ENCODE measurements at regions not wholly inside any gene's neighbourhood (a gene's known extent, or its start where the extent isn't known, plus 50 kb on each side); places are given as distances from the start of the nearest gene placed in this dataset.

DNA sequence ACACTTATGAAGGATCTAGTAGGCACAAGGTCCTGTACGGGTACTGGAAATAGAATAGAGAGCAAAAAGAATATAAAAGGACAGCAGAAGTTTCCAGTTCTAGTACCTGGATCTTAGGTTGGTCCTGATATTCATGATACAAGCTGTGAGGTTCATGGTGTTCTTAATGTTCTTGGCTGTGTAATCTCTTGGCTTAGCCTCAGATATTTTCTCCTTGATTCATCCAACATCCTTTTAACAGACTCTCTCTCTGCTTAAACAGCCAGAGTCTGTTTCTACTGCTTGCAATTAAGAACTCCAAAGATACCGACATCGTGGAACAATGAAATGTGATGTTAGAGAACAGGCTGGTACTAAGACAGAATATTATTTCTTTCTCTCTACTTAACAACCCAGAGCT, 49.9 kb downstream of the CNTN3 start:
- DNase-seq, result no peak

DNA sequence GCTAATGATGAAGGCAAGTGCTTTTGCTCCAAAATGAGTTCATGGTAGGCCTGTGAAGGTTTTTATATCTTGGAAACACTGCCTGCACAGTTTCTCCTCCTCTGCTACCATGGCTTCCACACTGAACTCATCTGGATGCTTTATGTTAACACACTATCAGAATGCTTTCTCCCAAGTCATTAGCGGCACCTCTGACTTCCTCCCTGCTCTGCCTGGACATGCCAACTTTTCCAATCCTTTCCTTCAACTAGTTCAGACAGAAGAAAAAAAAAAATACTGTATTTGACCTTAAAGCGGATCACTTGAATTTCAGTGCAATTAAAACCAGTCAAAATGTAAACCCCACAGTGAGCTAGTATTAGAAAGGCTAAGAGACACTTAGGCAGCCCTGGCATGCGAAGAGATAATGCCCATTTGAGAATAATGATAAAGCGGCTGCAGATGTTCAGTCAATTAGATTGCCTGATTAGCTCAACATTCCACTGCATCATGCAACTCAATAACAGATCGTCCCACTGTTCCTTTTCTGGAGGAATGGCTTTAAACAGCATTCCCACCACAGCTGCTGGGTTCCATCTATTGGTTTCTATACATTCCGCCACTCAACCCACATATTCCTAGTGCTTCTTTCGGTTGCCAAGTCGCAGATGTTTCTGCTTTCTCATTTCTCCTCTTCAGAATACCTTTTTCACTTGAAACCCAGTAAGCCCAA, 51.7 kb downstream of the CNTN3 start:
- DNase-seq, result no peak

DNA sequence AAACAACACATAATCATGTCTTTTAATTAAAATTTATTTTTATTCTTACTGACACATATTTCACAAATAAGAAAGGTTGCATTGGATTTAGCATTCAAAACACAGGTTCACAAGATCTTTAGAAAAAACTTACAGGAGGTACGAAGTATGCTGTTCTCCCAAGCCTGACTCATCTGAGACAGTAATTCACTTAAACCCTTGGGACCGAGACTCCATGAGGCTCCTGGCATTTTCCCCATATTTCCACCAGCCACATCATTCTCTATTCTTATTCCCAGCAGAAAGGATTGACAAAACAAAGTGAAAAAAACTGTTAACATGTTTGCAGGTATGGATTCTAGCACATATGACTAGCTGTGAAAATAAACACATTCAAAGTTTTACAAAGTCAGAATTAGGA, 52.6 kb downstream of the CNTN3 start:
- DNase-seq, result no peak

DNA sequence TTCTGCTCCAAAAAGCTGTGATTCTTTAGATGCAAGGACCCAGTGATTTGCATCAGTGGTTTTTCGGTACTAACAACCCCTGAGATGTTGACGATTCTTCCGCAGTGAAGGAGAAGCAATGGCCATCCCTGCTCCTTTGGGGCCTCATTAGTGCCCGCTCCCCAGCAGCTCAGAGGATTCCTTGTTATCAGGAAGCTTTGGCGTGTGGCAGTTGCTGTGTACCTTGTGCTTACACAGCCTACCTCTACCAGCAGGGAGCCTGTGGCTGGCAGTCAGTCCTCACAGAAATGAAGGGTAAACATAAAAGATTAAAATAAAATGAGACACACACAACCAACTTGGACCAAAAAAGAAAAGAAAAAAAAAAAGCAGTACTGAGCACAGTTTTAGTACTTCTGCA, 55.2 kb downstream of the CNTN3 start:
- no peak for DNase-seq

DNA sequence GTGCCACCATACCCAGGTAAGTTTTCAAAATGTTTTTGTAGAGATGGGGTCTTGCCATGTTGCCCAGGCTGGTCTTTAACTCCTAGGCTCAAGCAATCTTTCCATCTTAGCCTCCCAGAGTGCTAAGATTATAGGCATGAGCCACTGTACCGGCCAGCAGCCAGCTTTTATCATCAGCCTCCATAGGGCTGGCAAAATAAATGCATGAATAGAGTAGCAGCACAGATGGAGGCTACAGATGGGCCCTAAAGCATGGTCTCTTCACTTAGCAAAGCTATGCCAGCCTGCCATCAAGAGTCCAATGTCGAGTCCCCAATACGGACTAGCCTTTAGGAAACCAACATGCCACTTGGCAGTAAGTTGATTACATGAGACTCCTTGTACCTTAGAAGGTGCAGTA, 63.8 kb downstream of the CNTN3 start:
- DNase-seq, result no peak

DNA sequence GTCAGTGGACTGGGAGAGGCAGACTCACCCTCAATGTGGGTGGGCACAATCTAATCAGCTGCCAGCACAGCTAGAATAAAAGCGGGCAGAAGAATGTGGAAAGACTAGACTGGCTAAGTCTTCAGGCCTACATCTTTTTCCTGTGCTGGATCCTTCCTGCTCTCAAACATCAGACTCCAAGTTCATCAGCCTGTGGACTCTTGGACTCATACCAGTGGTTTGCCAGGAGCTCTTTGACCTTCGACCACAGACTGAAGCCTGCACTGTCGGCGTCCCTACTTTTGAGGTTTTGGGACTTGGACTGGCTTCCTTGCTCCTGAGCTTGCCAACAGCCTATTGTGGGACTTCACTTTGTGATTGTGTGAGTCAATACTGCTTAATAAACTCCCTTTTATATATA, 68.0 kb downstream of the CNTN3 start:
- no peak for DNase-seq

DNA sequence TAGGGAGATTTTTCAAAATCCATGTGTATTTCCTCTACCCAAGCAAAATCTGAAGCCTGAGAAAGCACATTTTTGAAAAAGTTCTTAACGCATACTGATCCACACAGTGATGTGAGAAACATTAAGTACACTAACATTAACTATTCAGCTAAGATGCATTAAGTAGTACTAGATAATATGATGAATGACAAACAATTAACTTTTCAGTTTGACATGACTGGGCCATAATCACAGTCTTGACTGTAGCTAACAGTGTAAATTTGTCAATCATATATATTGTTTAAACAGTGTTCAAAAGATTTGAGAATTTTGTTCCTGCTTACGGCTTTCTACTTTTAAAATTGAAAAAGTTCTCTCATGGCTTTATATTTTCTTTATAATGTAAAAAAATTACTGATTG, 72.0 kb downstream of the CNTN3 start:
- no peak for DNase-seq

DNA sequence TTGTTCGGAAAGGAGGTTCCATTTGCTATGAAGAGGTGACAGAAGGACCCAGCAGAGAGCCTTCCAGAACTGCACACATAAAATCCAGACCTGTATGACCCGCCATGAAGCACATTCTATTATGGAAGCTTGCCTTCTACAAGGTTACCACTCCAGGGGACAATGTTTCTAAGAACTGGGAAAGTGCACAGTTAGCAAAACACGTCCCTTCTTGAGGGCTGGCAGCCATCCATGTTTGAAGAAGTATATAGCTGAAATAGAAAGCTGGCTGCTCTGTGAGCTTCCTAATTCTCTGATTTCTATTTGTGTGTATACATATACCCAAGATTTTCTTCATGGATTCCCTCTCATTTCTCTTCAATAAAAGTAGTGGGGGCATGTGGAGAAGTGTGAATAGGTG, 74.6 kb downstream of the CNTN3 start:
- no peak for DNase-seq

DNA sequence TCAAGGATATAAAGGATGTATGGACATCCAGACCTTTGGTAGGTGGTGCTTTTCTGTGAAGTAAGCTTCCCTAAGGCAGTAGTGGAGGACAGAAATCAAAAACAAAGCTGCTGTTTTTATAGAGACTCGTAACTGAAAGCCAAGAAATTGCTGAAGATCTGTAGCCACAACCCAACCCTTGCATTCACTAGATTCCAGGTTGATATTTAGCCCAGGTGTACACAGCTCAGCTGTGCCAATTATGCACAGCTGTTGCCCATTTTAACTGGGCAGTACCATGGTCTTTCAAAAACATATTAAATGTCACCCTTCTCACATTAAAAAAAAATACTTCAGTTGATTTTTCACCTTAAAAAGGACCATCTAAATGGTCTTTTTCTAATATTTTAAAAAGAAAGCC, 75.8 kb downstream of the CNTN3 start:
- no peak for DNase-seq

DNA sequence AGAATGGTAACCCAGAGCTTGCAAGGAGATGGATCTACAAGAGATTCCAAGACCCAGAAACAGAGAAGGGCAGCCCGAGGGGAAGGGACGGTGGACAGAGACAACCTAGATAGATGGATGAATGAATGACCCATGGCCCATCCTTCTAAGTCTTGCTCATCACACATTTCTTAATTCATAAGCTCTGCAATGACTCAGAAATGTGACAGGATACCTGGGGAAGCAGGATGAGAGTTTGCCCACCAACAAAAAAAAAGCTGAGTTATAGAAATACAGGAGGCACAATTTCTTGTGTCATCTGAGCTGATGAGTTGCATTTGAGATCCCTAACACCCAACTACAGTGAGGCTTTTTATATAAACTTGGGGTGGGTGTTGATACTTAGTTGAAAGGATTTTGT, 76.6 kb downstream of the CNTN3 start:
- no peak for DNase-seq

DNA sequence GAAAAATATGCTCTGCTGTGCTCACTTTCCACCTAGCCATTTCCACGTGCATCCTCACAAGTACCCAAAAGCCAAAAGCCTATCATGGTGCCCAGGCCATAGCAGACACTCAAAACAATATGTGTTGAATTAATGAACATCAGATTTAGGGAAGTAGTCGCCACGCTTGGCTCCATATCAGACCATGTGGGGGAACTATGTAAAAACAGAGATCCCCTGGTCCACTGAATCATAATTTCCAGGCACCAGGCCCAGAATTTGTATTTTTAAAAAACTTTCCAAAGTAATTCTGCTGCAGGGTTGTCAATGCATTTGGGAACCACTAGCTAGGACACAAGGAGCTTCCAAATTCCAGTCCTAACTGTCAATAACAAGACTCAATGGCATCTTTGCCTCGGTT, 77.3 kb downstream of the CNTN3 start:
- no peak for DNase-seq

DNA sequence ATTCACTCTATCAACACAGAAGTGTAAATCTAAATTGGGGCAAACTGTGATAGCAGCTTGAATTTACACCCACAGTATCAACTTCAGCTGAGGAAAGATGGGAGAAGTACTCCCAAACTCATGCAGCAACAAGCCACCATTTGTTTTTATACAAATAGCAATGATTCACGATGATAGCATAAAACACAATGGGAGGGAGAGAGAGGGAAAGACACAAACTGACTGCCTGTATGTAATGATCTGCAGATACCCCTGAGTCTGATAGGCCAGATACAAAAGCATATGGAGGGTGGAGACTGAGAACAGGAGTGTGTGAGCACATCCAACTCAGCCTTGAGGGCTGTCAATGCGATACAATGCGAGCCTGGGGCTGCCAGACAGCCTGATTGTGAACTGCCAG, 79.2 kb downstream of the CNTN3 start:
- no peak for DNase-seq

DNA sequence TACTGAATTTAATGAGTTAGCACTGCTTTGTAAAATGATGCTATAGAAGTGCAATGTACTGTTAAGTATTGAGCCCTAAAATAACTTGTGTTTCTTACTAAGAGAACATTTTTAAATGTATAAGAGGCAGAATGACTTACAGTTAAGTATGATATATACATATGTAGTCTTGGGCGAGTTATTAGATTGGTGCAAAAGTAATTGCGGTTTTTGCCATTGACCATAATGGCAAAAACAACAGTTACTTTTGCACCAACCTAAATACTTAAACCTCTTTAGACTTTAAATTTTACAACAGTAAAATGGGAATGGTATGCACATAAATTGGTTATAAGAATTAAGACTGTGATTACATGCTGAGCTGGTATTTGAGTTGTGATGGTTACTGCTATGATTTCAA, 79.8 kb downstream of the CNTN3 start:
- DNase-seq, result no peak

DNA sequence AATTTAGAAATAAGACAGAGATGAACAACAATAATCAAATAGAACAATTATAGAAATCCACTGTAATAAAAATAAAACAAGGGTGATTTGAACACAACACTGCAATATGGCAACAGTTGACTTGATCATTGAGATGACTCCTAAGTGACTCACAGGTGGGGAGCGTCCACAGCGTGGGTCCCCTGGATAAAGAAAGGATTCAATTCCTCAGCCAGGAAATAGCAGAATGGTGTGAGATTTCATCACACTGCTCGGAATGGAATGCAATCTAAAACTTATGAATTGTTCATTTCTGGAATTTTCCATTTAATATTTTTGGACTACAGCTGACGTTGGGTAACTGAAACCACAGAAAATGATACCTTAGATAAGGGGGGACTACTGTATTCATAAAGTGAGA, 82.0 kb downstream of the CNTN3 start:
- DNase-seq, result peak; percentile 11

DNA sequence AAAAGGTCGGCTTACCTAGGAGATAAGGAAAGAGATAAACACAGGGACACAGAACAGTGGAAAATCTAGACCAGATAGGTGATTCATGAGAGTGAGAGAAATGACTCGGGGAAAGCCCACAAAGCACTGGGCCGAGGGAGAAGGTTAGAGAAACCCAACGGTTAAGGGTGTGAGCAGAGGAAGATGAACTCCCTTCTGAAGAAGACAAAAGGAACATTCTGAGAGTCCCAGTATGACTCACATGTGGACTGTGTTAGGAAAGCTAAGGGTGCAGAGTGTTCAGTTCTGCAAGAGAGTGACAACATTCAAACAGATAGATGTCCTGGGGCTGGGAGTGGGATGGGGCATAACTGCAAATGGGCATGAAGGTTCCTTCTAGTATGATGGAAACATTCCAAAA, 83.0 kb downstream of the CNTN3 start:
- no peak for DNase-seq

DNA sequence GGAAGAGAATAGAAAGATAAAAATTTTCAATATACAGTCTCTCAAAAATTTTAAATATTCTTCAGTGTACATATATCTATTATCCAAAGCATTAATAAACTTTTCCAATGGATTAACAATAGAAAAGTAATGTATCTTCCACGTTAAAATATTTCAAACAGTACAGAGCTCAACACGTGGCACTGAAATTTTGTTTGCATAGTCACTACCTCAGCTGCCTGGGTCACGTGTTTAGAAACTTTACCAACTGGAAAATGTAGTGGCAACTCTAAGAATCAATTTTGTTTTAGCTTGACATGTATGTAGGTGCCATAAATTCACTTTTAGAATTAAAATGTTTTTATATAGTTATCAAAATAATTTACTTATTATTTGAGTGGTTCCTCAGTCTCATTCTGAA, 85.3 kb downstream of the CNTN3 start:
- DNase-seq, result no peak

DNA sequence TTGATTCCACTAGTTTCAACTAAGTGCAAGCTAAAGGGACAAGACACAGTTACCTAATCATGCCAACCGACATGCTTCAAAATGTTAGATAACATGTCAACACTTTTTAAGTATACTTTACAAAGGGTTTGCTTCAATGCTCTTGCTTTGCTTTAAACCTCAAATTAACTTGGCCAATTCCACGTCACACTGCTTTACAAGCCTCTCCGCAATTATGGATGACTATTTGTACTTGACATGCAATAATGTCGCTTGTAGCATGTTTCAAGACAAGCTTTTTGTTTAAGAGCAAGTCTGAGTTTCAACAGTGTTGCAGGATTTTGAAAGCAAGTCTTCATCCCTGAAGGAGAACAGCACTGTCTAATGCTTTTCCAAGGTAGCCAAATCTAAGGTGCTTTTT, 86.9 kb downstream of the CNTN3 start:
- no peak for DNase-seq

DNA sequence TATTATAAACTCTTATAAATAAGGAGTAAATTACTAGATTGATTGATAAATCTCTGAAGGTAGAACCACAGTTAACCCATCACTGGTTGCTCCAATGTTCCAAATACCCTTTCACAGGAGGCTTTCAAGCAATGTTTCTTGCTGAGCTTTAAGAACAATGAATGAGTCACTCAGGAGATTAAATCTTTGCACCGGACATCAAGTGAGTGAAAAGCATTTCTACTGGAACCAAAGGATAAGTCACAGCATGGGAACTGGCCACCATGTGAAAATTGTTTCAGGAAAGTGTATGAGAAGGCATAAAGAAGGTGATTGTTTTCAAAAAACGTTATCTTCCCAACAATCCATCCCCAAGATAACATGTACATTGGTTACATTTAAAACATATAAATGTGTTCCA, 90.6 kb downstream of the CNTN3 start:
- DNase-seq, result no peak

DNA sequence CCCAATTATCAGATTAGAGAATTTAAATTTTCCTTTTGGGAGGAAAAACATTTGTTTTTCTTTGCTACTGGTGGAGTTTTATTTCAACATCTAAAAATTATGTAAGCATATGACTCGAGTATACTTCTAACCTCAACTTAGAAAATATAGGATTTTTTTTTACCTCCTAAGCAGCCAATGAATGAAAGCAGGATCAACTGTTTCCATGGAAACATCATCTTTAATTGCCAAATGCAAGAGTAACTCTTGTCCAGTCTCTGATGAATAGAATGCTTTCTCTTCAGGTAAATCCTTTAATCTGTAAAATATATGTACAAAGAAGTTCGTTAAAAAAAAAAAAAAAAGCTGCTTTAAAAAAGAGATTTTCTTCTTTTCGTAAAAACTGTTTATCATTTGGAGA, 93.6 kb downstream of the CNTN3 start:
- no peak for DNase-seq

DNA sequence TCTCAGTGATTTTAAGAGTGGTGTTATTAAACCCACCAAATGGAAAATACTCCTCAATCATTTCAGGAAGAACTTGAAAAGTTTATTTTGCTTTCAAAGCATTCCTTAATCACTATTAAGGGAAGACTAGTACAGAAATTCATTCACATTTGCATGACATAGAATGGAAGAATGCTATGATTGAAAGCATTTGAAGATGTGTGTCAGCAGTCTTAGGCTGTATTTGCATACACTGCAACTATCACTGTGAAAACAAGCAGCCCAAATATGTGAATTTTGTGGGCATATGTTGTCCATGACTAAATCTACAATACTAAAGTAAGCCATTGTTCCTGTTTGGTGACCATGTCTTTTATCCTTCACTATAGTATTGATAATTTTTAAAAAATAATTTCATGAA, 95.8 kb downstream of the CNTN3 start:
- DNase-seq, result no peak

DNA sequence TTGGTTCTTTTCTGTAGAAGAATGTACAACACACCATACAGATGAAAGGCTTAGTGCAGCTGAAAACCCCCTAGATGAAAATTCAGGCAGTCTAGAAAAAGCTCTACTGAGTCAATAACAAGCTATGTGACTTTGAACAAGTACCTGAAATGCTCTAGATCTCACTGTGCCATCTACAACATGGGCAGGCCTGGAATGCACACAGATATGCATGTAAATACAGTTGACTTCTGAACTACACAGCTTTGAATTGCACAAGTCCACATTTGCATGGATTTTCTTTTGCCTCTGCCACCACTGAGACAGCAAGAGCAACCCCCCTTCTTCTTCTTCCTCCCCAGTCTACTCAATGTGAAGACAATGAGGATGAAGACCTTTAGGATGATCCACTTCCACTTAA, 98.4 kb downstream of the CNTN3 start:
- no peak for DNase-seq

DNA sequence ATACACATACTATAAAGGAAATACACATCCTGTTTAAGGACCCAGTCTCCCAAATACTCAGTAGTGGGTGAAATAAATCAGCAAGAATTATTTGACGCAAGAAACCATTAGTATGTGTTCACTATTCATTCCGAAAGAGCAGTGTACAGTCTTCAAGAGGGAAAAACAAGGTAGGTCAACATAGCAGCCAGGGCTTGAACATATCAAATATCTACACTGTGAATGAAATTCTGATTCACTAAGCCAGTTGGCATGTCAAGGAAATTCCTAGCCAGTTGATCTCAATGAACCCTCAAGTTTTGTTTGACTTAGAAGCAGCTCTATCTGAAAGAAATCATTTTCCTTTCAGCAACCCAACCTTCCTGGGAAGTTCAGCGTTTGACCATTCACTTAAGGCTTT, 99.0 kb downstream of the CNTN3 start:
- DNase-seq, result no peak

DNA sequence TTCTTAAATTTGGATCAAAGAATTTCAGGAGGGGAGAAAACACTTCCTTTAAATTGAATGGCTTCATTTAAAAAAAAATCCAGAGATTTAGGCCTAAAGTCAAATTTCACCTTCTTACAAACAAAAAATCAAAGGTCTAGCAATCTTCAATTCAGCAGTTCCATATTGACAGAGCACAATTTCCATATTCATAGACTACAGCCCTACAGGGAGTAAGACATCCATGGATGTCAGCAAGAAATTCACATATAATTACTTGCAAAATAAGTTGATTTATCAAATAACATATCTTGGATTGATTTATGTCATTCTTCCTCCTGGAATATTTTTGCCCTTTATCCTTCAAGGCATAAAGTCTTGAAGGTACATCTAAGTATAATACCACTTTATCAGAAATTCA, 103.4 kb downstream of the CNTN3 start:
- DNase-seq, result no peak

DNA sequence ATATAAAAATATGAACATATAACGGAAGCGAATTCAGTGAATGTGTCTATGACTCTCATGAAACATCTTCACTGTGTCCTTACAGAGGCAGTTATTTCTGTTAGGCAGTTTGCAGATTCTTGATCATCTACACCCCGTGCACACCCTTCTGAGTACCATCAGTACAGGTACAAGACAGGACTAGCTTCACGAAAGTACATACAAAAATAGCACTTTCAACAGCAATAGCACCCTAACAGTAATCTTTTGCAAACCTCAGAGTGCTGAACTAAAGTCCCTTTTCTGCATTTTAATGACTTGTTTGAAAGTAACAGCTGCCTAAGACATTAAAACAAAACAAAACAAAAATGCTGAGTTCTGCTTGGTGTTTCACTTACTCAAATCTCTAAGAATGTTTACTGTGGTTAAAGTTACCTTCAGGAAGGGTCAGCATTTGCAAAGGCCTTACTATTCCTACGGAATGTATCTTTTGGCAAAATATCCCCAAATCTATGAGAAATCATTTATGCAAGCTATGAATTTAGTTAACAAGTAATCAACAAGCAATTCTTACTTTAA, 104.1 kb downstream of the CNTN3 start:
- DNase-seq, result no peak

DNA sequence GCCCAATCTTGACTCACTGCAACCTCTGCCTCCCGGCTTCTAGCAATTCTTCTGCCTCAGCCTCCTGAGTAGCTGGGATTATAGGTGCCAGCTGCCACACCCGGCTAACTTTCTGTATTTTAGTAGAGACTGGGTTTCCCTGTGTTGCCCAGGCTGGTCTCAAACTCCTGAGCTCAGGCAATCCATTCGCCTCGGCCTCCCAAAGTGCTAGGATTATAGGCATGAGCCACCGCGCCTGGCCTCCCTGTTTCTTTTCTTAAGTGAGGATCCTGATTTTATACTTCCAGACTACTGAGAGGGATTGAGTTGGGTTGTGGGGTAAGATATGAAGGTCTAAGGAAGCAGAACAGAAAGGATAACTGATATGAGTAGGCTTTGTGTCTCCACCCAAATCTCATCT, 106.8 kb downstream of the CNTN3 start:
- DNase-seq, result no peak

DNA sequence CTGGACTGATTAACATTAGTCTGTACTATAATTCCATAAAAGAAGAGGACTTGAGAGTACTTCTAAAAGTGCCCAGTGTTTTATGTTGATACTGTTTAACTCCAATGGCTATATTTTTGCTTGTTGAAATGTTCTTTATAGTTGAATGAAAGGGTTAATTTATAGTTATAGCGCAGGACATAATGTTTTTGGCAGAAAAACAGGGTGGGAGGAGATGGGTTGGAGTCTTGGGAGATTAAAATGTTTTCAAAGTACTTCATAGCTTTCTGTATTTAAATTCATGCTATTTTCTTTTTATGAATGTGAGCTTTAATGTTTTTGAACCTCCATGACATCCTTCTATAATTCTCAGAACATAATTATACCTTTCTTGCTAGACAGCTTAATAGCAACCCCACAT, 108.2 kb downstream of the CNTN3 start:
- no peak for DNase-seq

Measured in T1000 (cell line).